ENCODE measurements at regions not wholly inside any gene's neighbourhood (a gene's known extent, or its start where the extent isn't known, plus 50 kb on each side); places are given as distances from the start of the nearest gene placed in this dataset.

DNA sequence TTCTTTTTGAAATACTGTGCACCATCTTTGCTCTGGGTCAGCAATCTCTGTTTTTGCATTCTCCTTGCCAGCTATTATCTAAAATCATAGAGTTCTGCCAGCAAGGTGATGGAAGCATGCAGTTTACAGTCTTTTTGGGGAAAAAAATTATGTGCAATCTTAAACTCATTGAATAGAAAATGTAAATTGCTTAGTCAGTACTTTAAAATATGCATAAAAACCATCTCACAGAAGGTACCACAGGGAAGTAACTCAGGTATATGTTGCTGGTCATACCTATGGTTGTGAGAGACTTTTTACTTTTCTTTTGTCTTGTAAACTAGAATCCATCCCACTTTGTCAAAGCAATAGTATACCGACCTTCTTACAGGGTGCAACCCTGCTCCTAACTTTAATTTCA is 469.8 kb upstream of the ANO3 start:
- Histone ChIP-seq H3K36me3 (ENCODE audit: insufficient read depth) (no peaks in the 10 kb centered on the region), H3K27ac (no peak overlapping the region), H3K4me1 (ENCODE audit: low read depth, poor library complexity, severe bottlenecking) (no peaks in the 10 kb centered on the region), H3K4me3 (IDR thresholded peaks at IDR 0.05; ENCODE audit: insufficient read depth, low read depth, low read length) (no peak overlapping the region), H3K9ac (no peak overlapping the region), H2AFZ (ENCODE audit: low read depth) (no peak overlapping the region), H3K79me2 (ENCODE audit: insufficient read depth, low read depth) (no peaks in the 10 kb centered on the region), H3K4me2 (no peak overlapping the region), H3K27me3 (ENCODE audit: insufficient read depth, low read depth) (no peaks in the 10 kb centered on the region), H4K20me1 (ENCODE audit: insufficient read depth) (no peaks in the 10 kb centered on the region)
- TF ChIP-seq, protein P1, sequence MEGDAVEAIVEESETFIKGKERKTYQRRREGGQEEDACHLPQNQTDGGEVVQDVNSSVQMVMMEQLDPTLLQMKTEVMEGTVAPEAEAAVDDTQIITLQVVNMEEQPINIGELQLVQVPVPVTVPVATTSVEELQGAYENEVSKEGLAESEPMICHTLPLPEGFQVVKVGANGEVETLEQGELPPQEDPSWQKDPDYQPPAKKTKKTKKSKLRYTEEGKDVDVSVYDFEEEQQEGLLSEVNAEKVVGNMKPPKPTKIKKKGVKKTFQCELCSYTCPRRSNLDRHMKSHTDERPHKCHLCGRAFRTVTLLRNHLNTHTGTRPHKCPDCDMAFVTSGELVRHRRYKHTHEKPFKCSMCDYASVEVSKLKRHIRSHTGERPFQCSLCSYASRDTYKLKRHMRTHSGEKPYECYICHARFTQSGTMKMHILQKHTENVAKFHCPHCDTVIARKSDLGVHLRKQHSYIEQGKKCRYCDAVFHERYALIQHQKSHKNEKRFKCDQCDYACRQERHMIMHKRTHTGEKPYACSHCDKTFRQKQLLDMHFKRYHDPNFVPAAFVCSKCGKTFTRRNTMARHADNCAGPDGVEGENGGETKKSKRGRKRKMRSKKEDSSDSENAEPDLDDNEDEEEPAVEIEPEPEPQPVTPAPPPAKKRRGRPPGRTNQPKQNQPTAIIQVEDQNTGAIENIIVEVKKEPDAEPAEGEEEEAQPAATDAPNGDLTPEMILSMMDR (conservative IDR thresholded peaks at IDR 0.05; ENCODE audit: low read depth, low read length): no peak

DNA sequence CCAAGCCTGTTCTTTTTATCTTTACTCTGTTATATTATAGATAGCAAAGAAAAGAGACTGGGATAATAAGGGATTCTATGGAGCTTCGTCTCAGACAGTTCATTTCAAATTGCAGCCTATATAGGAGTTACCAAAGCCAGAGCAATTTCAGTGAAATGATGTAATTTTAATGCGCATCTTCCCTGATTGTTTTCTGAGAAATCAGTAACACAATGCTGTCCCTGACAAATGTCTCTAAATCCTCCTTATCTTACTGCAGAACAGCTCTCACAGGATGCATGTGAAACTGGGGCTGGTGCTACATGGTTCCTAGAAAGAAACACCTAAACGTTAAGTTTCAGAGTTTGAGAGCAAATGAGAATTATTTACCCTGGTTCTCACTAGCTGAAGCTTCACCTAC is 467.9 kb upstream of the ANO3 start:
- Histone ChIP-seq H3K4me3 (IDR thresholded peaks at IDR 0.05; ENCODE audit: insufficient read depth, low read depth, low read length) (no peak overlapping the region), H2AFZ (ENCODE audit: low read depth) (no peak overlapping the region), H3K4me1 (ENCODE audit: low read depth, poor library complexity, severe bottlenecking) (no peaks in the 10 kb centered on the region), H3K4me2 (no peak overlapping the region), H3K79me2 (ENCODE audit: insufficient read depth, low read depth) (no peaks in the 10 kb centered on the region), H3K36me3 (ENCODE audit: insufficient read depth) (no peaks in the 10 kb centered on the region), H4K20me1 (ENCODE audit: insufficient read depth) (no peaks in the 10 kb centered on the region), H3K27ac (no peak overlapping the region), H3K9ac (no peak overlapping the region), H3K27me3 (ENCODE audit: insufficient read depth, low read depth) (no peaks in the 10 kb centered on the region)
- TF ChIP-seq, protein P1 (conservative IDR thresholded peaks at IDR 0.05; ENCODE audit: low read depth, low read length): no peak

GRCh38 chr11:25876456-25876965 is 455.4 kb upstream of the ANO3 start:
- Histone ChIP-seq H3K4me2 (no peak overlapping the region), H2AFZ (ENCODE audit: low read depth) (no peak overlapping the region), H3K27me3 (ENCODE audit: insufficient read depth, low read depth) (no peaks in the 10 kb centered on the region), H3K4me1 (ENCODE audit: low read depth, poor library complexity, severe bottlenecking) (no peaks in the 10 kb centered on the region), H3K9ac (no peak overlapping the region), H3K79me2 (ENCODE audit: insufficient read depth, low read depth) (no peaks in the 10 kb centered on the region), H3K27ac (no peak overlapping the region), H3K36me3 (ENCODE audit: insufficient read depth) (no peaks in the 10 kb centered on the region), H3K4me3 (IDR thresholded peaks at IDR 0.05; ENCODE audit: insufficient read depth, low read depth, low read length) (no peak overlapping the region), H4K20me1 (ENCODE audit: insufficient read depth) (no peaks in the 10 kb centered on the region)
- TF ChIP-seq, protein P1 (conservative IDR thresholded peaks at IDR 0.05; ENCODE audit: low read depth, low read length): no peak

DNA sequence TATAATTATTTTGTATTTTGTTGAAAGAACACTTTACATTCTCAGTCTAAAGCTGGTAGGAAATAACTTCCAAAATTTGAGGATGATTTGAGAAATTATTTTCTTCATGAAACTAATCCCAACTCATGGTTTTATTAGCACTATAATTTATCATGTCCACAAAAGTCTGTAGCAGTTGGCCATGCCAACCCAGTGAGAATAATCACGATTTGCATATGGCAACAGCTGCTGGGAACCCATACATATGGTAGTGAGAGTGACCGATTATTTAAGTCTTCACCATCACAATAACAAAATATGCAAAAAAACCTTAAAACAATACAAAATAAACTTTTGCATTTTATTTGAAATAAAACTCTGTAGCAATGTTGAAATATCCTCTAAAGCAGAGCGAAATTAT is 445.9 kb upstream of the ANO3 start:
- Histone ChIP-seq H3K27ac (no peak overlapping the region), H3K4me3 (IDR thresholded peaks at IDR 0.05; ENCODE audit: insufficient read depth, low read depth, low read length) (no peak overlapping the region), H3K27me3 (ENCODE audit: insufficient read depth, low read depth) (no peaks in the 10 kb centered on the region), H3K4me2 (no peak overlapping the region), H3K4me1 (ENCODE audit: low read depth, poor library complexity, severe bottlenecking) (no peaks in the 10 kb centered on the region), H3K9ac (no peak overlapping the region), H3K36me3 (ENCODE audit: insufficient read depth) (no peaks in the 10 kb centered on the region), H2AFZ (ENCODE audit: low read depth) (no peak overlapping the region), H3K79me2 (ENCODE audit: insufficient read depth, low read depth) (no peaks in the 10 kb centered on the region), H4K20me1 (ENCODE audit: insufficient read depth) (no peaks in the 10 kb centered on the region)
- TF ChIP-seq, protein P1 (conservative IDR thresholded peaks at IDR 0.05; ENCODE audit: low read depth, low read length): no peak

All from KMS-11 (cell line).